HFFc6 (cell line): ENCODE measurements at regions not wholly inside any gene's neighbourhood (a gene's known extent, or its start where the extent isn't known, plus 50 kb on each side); places are given as distances from the start of the nearest gene placed in this dataset.

Experiments
- DNase-seq: peaks from one replicate; pipeline ENCODE4 v3.0.0-alpha.2; 2018
- H3K27ac Mint-ChIP-seq: 2 replicates; pipeline ENCODE4 v1.8.0; 2020; ENCODE audit warnings: mild to moderate bottlenecking, mixed read lengths
- H3K27me3 Mint-ChIP-seq: 2 replicates; pipeline ENCODE4 v1.8.0; 2021; ENCODE audit warnings: mild to moderate bottlenecking, moderate library complexity, mixed read lengths; ENCODE audit not compliant: insufficient read depth
- H3K36me3 Mint-ChIP-seq: 2 replicates; pipeline ENCODE4 v1.8.0; 2021; ENCODE audit warnings: low read depth, mixed read lengths
- H3K4me1 Mint-ChIP-seq: 2 replicates; pipeline ENCODE4 v1.8.0; 2020; ENCODE audit warnings: low read depth, mixed read lengths
- H3K4me3 Mint-ChIP-seq: 2 replicates; pipeline ENCODE4 v1.8.0; 2020; ENCODE audit warnings: mild to moderate bottlenecking, moderate library complexity, mixed read lengths
- H3K9me3 Mint-ChIP-seq: 2 replicates; pipeline ENCODE4 v1.8.0; 2020; ENCODE audit warnings: mild to moderate bottlenecking, mixed read lengths
- TF ChIP-seq, protein P1 (sequence below): fragments of 200-600 bp; sonication (generic); IDR thresholded peaks from 2 replicates; pipeline ENCODE4 v1.5.0; 2021; ENCODE audit warnings: antibody characterized with exemption, mild to moderate bottlenecking

DNA sequence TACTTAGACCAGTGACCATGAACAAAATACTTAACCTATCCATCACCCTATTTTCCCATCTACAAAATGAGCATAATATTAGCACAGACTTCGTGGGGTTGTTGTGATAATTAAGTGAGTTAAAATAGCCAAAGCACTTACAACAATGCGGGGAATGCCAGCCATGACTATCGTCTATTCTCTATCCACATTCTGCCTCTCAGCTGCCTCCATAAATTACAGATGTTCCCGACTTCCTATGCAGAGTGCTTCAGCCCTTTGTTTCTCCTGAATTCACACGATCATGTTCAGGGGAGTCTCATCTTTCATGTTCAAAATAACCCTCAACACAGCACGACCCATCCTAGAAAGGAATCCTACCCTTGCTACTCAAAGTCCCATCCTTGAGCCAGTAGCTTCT is 211.6 kb downstream of the EN1 start:
- Mint-ChIP-seq H3K36me3 (no peaks in the 10 kb centered on the region), H3K27ac (no peak overlapping the region), H3K9me3 (no peaks in the 10 kb centered on the region), H3K4me1 (no peaks in the 10 kb centered on the region), H3K27me3 (peaks cover 7% of the 10 kb centered on the region), H3K4me3 (no peak overlapping the region)
- DNase-seq: no peak
- TF ChIP-seq, protein P1, sequence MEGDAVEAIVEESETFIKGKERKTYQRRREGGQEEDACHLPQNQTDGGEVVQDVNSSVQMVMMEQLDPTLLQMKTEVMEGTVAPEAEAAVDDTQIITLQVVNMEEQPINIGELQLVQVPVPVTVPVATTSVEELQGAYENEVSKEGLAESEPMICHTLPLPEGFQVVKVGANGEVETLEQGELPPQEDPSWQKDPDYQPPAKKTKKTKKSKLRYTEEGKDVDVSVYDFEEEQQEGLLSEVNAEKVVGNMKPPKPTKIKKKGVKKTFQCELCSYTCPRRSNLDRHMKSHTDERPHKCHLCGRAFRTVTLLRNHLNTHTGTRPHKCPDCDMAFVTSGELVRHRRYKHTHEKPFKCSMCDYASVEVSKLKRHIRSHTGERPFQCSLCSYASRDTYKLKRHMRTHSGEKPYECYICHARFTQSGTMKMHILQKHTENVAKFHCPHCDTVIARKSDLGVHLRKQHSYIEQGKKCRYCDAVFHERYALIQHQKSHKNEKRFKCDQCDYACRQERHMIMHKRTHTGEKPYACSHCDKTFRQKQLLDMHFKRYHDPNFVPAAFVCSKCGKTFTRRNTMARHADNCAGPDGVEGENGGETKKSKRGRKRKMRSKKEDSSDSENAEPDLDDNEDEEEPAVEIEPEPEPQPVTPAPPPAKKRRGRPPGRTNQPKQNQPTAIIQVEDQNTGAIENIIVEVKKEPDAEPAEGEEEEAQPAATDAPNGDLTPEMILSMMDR: no peak

DNA sequence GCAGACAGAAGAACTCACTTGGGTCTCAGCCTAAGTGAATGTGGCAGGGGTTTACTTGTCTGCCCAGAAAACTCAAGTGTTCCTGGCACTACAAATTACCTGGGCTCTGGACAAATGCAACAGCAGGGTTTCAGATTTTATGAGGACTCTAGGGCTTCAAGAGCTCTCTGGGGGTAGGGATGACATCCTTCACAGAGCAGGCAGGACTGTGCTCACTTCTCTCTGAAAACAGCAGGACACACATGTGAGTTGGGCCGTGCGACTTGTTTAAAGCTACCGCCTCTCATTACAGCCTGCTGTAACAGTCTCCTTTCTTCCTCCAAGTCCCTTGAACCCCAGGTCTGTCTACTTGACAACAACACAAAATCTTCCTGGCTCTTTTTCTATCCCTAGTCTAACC is 212.6 kb downstream of the EN1 start:
- Mint-ChIP-seq H3K9me3 (no peaks in the 10 kb centered on the region), H3K36me3 (no peaks in the 10 kb centered on the region), H3K4me1 (no peaks in the 10 kb centered on the region), H3K4me3 (no peak overlapping the region), H3K27ac (no peak overlapping the region), H3K27me3 (peaks cover 7% of the 10 kb centered on the region)
- no peak for DNase-seq
- TF ChIP-seq, protein P1: no peak

DNA sequence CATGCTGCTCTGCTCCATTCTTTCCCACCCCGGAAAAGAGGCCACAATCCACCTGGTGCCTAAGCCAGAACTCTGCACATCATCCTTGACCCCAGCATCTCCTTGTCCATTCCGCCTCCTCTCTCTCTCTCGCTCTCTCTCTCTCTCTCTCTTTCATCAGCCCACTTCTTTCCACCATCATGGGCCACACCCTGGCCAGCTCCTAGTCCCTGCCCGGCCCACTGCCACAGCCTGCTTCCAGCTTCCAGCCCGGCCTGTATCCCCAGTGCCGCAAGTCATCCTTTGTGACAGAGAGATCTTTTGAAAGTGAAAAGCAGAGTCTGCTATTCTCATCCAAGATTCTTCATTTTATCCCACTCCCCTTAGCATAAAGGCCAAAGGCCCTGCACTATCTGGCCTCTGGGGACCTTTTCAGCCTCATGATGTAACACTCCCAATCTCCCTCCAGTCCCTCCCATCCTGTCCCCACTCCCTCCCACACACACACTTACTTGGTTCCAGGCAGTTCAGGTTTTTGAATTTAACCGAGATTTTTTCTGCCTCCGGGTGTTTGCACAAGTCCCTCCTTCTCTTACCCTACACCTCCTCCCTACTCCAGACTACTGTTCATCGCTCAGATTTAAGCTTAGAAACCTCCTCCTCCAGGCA is 214.0 kb downstream of the EN1 start:
- no peaks in the 10 kb centered on the region for H3K4me1 Mint-ChIP-seq
- H3K27me3 Mint-ChIP-seq: peaks cover 5% of the 10 kb centered on the region
- no peak overlapping the region for H3K4me3 Mint-ChIP-seq
- H3K27ac Mint-ChIP-seq: no peak overlapping the region
- H3K9me3 Mint-ChIP-seq: no peaks in the 10 kb centered on the region
- TF ChIP-seq, protein P1: no peak
- no peak for DNase-seq
- H3K36me3 Mint-ChIP-seq: no peaks in the 10 kb centered on the region

DNA sequence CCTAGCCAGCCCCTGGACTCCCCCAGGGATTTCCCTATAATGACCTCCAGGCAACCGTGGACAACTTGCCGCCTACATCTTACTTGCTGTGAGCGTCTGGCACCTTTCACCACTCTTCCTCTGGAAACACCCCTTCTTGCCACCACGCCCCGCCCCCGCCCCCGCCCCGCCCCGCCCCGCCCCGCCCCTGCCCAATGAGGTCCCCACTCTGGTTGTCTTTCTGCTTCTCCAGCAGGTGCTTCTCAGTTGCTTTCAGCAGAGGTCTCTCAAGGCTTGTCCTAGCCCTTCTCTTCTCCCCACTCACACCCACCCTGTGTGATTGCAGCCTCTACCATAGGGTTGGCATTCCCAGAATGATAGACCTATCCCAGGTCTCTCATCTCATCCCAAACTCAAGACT is 214.5 kb downstream of the EN1 start:
- no peaks in the 10 kb centered on the region for H3K4me1 Mint-ChIP-seq
- peaks cover 5% of the 10 kb centered on the region for H3K27me3 Mint-ChIP-seq
- TF ChIP-seq, protein P1: no peak
- no peaks in the 10 kb centered on the region for H3K9me3 Mint-ChIP-seq
- H3K4me3 Mint-ChIP-seq: no peak overlapping the region
- H3K36me3 Mint-ChIP-seq: no peaks in the 10 kb centered on the region
- DNase-seq: no peak
- H3K27ac Mint-ChIP-seq: no peak overlapping the region

DNA sequence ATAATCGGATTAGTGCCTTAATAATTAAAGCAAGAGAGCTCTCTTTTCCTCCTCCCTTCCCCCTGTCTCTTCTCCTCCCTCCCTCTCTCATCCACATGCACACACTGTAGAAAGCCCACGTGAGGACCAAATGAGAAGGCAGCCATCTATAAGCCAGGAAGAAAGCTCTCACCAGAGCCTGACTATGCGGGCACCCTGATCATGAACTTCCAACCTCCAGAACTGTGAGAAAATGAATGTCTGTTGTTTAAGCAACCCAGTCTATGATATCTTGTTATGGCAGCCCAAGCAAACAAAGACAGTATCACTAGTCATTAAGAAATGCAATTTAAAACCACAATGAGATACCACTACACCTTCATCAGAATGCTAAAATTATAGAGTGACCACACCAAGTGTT is 220.3 kb downstream of the EN1 start:
- DNase-seq: no peak
- H3K4me1 Mint-ChIP-seq: no peaks in the 10 kb centered on the region
- TF ChIP-seq, protein P1: no peak
- no peaks in the 10 kb centered on the region for H3K9me3 Mint-ChIP-seq
- no peak overlapping the region for H3K27ac Mint-ChIP-seq
- H3K27me3 Mint-ChIP-seq: peaks cover 11% of the 10 kb centered on the region
- no peaks in the 10 kb centered on the region for H3K36me3 Mint-ChIP-seq
- no peak overlapping the region for H3K4me3 Mint-ChIP-seq

DNA sequence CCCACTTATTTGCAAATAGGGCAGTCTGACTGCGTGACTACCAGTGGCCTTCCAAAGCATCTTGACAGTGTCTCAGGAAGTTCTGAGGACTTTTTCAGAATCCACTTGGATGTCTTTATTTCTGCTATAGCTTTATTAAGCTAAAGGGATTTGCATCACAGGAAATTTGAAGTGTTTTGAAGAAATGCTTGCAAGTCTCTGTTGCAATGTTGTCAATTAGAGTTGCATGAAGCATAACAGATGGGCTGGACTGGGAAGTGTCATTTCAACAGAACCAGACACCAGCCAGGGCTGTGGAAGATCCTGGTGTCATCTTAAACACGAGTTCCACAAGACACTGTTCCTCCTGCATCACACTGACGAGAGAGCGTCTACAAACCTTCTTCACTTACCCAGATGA is 224.5 kb downstream of the EN1 start:
- Mint-ChIP-seq H3K27me3 (peaks cover 11% of the 10 kb centered on the region), H3K27ac (no peak overlapping the region), H3K36me3 (no peaks in the 10 kb centered on the region), H3K4me3 (no peak overlapping the region), H3K4me1 (no peaks in the 10 kb centered on the region), H3K9me3 (no peaks in the 10 kb centered on the region)
- no peak for DNase-seq
- TF ChIP-seq, protein P1: no peak
